Calu3 (cell line): ENCODE measurements at regions not wholly inside any gene's neighbourhood (a gene's known extent, or its start where the extent isn't known, plus 50 kb on each side); places are given as distances from the start of the nearest gene placed in this dataset.

Experiments used
- BruUV-seq: library from RNA; stranded (reverse); fragments of 400-500 nt; replicated peaks from 2 replicates; lab custom pipeline; 2021; lab: Mats Ljungman, UMichigan
- CTCF ChIA-PET: fragments of 300-600 bp; sonication (Branson Sonifier 250); formaldehyde crosslinking; loops from one replicate; lab custom pipeline; 2022; ENCODE audit warnings: antibody characterized with exemption; lab: Charles Lee
- DNase-seq: peaks from one replicate; pipeline ENCODE4 v3.0.0; 2022
- H3K27ac Mint-ChIP-seq: one replicate; pipeline ENCODE4 v1.8.0; 2022; ENCODE audit warnings: mixed read lengths; ENCODE audit not compliant: unreplicated experiment
- H3K27me3 Mint-ChIP-seq: one replicate; pipeline ENCODE4 v1.8.0; 2022; ENCODE audit warnings: mixed read lengths; ENCODE audit not compliant: unreplicated experiment
- H3K36me3 Mint-ChIP-seq: one replicate; pipeline ENCODE4 v1.8.0; 2022; ENCODE audit warnings: mild to moderate bottlenecking, moderate library complexity, mixed read lengths; ENCODE audit not compliant: insufficient read depth, unreplicated experiment
- H3K4me1 Mint-ChIP-seq: one replicate; pipeline ENCODE4 v1.8.0; 2022; ENCODE audit warnings: mild to moderate bottlenecking, low read depth, mixed read lengths; ENCODE audit not compliant: unreplicated experiment
- H3K4me3 Mint-ChIP-seq: one replicate; pipeline ENCODE4 v1.8.0; 2022; ENCODE audit warnings: mild to moderate bottlenecking, low read depth, moderate library complexity, mixed read lengths; ENCODE audit not compliant: unreplicated experiment
- H3K9me3 Mint-ChIP-seq: one replicate; pipeline ENCODE4 v1.8.0; 2022; ENCODE audit warnings: low read depth, mixed read lengths; ENCODE audit not compliant: unreplicated experiment
- CTCF ChIP-seq: fragments of 200-600 bp; IDR thresholded peaks from one replicate; pipeline ENCODE4 v1.8.0; 2022; ENCODE audit warnings: antibody characterized with exemption; ENCODE audit not compliant: unreplicated experiment
- intact Hi-C: fragments of 100-400 bp; cut with micrococcal nuclease; formaldehyde crosslinking; loops from one replicate; pipeline ENCODE4 v1.10.0; 2022; ENCODE audit not compliant: unreplicated experiment

- H3K27me3 Mint-ChIP-seq = peaks cover 63% of the 10 kb centered on the region
- CTCF ChIA-PET = no interaction called here
- no peak overlapping the region for H3K27ac Mint-ChIP-seq
- H3K4me1 Mint-ChIP-seq = no peaks in the 10 kb centered on the region
- intact Hi-C loops = no loop called here
- BruUV-seq = no TSS peak
- H3K9me3 Mint-ChIP-seq = no peaks in the 10 kb centered on the region
- H3K4me3 Mint-ChIP-seq = no peak overlapping the region
- no peaks in the 10 kb centered on the region for H3K36me3 Mint-ChIP-seq
- TF ChIP-seq CTCF = no peak
- DNase-seq = no peak
Measured at GRCh38 chr5:1949253-1949652, 66.5 kb upstream of the IRX4 start.

DNA sequence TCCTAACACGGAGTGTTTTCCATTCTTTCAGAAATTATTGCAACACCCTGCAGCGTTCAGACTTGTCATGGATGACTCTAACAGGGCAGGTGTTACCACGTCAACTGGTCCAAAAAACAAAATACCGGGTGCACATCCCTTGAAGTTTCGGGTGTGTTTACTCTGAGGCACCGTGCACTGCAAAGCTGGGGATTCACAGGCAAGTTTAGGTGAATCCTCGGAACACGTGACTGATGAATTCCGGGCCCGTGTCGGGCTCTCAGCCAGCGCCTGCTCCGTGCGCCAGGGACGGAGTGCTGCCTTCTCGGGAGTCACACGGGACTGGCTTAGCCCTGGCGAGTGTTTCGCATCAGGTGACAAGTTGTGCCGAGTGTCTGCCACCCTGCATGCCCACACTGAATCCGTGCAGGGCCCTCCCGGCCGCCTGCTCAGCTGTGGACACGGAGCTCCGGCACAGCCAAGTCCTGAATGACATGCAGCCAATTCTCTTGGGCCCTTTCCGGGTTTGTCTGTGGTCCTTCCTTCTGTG is 66.0 kb upstream of the IRX4 start:
- CTCF ChIA-PET = no interaction called here
- intact Hi-C loops = no loop called here
- H3K27ac Mint-ChIP-seq = no peak overlapping the region
- H3K36me3 Mint-ChIP-seq = no peaks in the 10 kb centered on the region
- TF ChIP-seq CTCF = no peak
- no TSS peak for BruUV-seq
- no peak overlapping the region for H3K4me3 Mint-ChIP-seq
- H3K27me3 Mint-ChIP-seq = peaks cover 65% of the 10 kb centered on the region
- no peaks in the 10 kb centered on the region for H3K9me3 Mint-ChIP-seq
- no peak for DNase-seq
- no peaks in the 10 kb centered on the region for H3K4me1 Mint-ChIP-seq

- Mint-ChIP-seq H3K4me1 (no peaks in the 10 kb centered on the region), H3K36me3 (no peaks in the 10 kb centered on the region), H3K27me3 (peaks cover 71% of the 10 kb centered on the region), H3K4me3 (no peak overlapping the region), H3K27ac (no peak overlapping the region), H3K9me3 (no peaks in the 10 kb centered on the region)
- intact Hi-C loops = no loop called here
- no TSS peak for BruUV-seq
- no peak for DNase-seq
- CTCF ChIA-PET = no interaction called here
- TF ChIP-seq CTCF = no peak
Measured at GRCh38 chr5:1948111-1948510, 65.4 kb upstream of the IRX4 start.

DNA sequence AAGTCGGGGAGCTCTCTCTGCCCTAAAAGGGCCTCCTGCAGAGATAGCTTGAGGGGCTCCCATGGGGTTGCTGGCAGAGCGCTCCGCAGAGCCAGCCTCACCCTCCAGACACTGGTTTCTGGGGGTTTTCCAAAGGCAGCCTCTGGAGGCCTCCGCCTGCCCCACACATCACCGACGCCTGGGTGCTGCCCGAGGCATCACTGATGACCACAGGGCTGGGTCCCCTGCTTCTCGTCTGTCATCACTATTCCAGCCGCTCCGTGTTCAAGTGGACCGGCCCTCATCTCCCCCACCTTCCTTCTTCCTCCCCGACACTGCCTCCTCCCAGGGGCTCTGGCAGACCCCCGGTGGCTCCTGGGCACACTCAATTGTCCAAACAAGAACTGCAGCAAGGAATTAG is 64.1 kb upstream of the IRX4 start:
- H3K36me3 Mint-ChIP-seq = no peaks in the 10 kb centered on the region
- H3K27ac Mint-ChIP-seq = no peak overlapping the region
- peaks cover 3% of the 10 kb centered on the region for H3K9me3 Mint-ChIP-seq
- no peak for DNase-seq
- intact Hi-C loops = no loop called here
- no peak for TF ChIP-seq CTCF
- BruUV-seq = no TSS peak
- CTCF ChIA-PET = no interaction called here
- H3K4me3 Mint-ChIP-seq = no peak overlapping the region
- peaks cover 68% of the 10 kb centered on the region for H3K27me3 Mint-ChIP-seq
- H3K4me1 Mint-ChIP-seq = no peaks in the 10 kb centered on the region
